ENCODE measurements at regions not wholly inside any gene's neighbourhood (a gene's known extent, or its start where the extent isn't known, plus 50 kb on each side); places are given as distances from the start of the nearest gene placed in this dataset.

- DNase-seq (ENCODE audit: low read depth in 2 of 2) = no peak
These were observed 246.1 kb upstream of the DACH1 start for GRCh38 chr13:72113076-72113475.

GRCh38 chr13:72112216-72112615, 245.2 kb upstream of the DACH1 start:
- DNase-seq (ENCODE audit: low read depth in 2 of 2) = no peak

GRCh38 chr13:72109863-72110262, 242.9 kb upstream of the DACH1 start:
- no peak for DNase-seq (ENCODE audit: low read depth in 2 of 2)

- no peak for DNase-seq (ENCODE audit: low read depth in 2 of 2)
These were observed 237.7 kb upstream of the DACH1 start for GRCh38 chr13:72104656-72105180.

GRCh38 chr13:72101768-72102400, 234.9 kb upstream of the DACH1 start:
- DNase-seq (ENCODE audit: low read depth in 2 of 2) = no peak

- no peak for DNase-seq (ENCODE audit: low read depth in 2 of 2)
These were observed 233.3 kb upstream of the DACH1 start for GRCh38 chr13:72100339-72100738.

- no peak for DNase-seq (ENCODE audit: low read depth in 2 of 2)
These were observed 230.6 kb upstream of the DACH1 start for GRCh38 chr13:72097568-72097967.

- DNase-seq (ENCODE audit: low read depth in 2 of 2) = no peak
These were observed 226.3 kb upstream of the DACH1 start for GRCh38 chr13:72093262-72093661.

- DNase-seq (ENCODE audit: low read depth in 2 of 2) = no peak
These were observed 207.7 kb upstream of the DACH1 start for GRCh38 chr13:72074663-72075062.

GRCh38 chr13:72072261-72072660, 205.3 kb upstream of the DACH1 start:
- DNase-seq (ENCODE audit: low read depth in 2 of 2) = no peak

GRCh38 chr13:72071713-72072112, 204.7 kb upstream of the DACH1 start:
- DNase-seq (ENCODE audit: low read depth in 2 of 2) = no peak

- no peak for DNase-seq (ENCODE audit: low read depth in 2 of 2)
These were observed 195.6 kb upstream of the DACH1 start for GRCh38 chr13:72062566-72062965.

- DNase-seq (ENCODE audit: low read depth in 2 of 2) = no peak
These were observed 194.6 kb upstream of the DACH1 start for GRCh38 chr13:72061613-72062012.

- no peak for DNase-seq (ENCODE audit: low read depth in 2 of 2)
These were observed 183.2 kb upstream of the DACH1 start for GRCh38 chr13:72050251-72050650.

GRCh38 chr13:72043366-72043765, 176.4 kb upstream of the DACH1 start:
- no peak for DNase-seq (ENCODE audit: low read depth in 2 of 2)

- no peak for DNase-seq (ENCODE audit: low read depth in 2 of 2)
These were observed 174.2 kb upstream of the DACH1 start for GRCh38 chr13:72041165-72041564.

GRCh38 chr13:72039126-72039525, 172.1 kb upstream of the DACH1 start:
- DNase-seq (ENCODE audit: low read depth in 2 of 2) = no peak

- no peak for DNase-seq (ENCODE audit: low read depth in 2 of 2)
These were observed 163.0 kb upstream of the DACH1 start for GRCh38 chr13:72029981-72030380.

- DNase-seq (ENCODE audit: low read depth in 2 of 2) = no peak
These were observed 158.8 kb upstream of the DACH1 start for GRCh38 chr13:72025836-72026235.

- DNase-seq (ENCODE audit: low read depth in 2 of 2) = no peak
These were observed 156.9 kb upstream of the DACH1 start for GRCh38 chr13:72023895-72024294.

GRCh38 chr13:72005455-72005854, 138.5 kb upstream of the DACH1 start:
- DNase-seq (ENCODE audit: low read depth in 2 of 2) = no peak

GRCh38 chr13:72004784-72005374, 137.9 kb upstream of the DACH1 start:
- DNase-seq (ENCODE audit: low read depth in 2 of 2) = no peak

- DNase-seq (ENCODE audit: low read depth in 2 of 2) = no peak
These were observed 137.2 kb upstream of the DACH1 start for GRCh38 chr13:72004246-72004645.

- DNase-seq (ENCODE audit: low read depth in 2 of 2) = no peak
These were observed 131.2 kb upstream of the DACH1 start for GRCh38 chr13:71998223-71998622.

Data from stimulated activated CD8-positive, alpha-beta memory T cell treated with anti-CD3 and anti-CD28 coated beads, Interleukin-7, amount 100 ng/mL, for 1 hour (primary cell).